Stomach (tissue), 4 donors: ENCODE measurements at regions not wholly inside any gene's neighbourhood (a gene's known extent, or its start where the extent isn't known, plus 50 kb on each side); places are given as distances from the start of the nearest gene placed in this dataset.

Experiments
- EP300 ChIP-seq: sonication (generic); formaldehyde crosslinking; IDR thresholded peaks from one replicate; pipeline ENCODE4 v1.6.1; 2017; ENCODE audit warnings: antibody characterized with exemption
- POLR2A ChIP-seq, 4 donors: fragments of 450-650 bp; IDR thresholded peaks; one replicate each; pipeline ENCODE4 v1.6.1; 2016; ENCODE audit warnings: antibody characterized with exemption in 4 of 4, control low read depth in 2 of 4, mild to moderate bottlenecking in 1 of 4, moderate library complexity in 1 of 4
- POLR2AphosphoS5 ChIP-seq, 3 donors: sonication (generic); formaldehyde crosslinking; IDR thresholded peaks; one replicate each; pipeline ENCODE4 v1.6.1; 2016; ENCODE audit warnings: antibody characterized with exemption in 3 of 3
- TF ChIP-seq, protein P1 (sequence below), 7 experiments: fragments of 450-650 bp in 4 of 7; fragments of 200-600 bp in 3 of 7; sonication (generic) in 3 of 7; IDR thresholded peaks; one replicate each; pipeline ENCODE4 v1.5.1; 2016 to 2019; ENCODE audit warnings: antibody characterized with exemption in 7 of 7, control low read depth in 2 of 7, mild to moderate bottlenecking in 1 of 7

DNA sequence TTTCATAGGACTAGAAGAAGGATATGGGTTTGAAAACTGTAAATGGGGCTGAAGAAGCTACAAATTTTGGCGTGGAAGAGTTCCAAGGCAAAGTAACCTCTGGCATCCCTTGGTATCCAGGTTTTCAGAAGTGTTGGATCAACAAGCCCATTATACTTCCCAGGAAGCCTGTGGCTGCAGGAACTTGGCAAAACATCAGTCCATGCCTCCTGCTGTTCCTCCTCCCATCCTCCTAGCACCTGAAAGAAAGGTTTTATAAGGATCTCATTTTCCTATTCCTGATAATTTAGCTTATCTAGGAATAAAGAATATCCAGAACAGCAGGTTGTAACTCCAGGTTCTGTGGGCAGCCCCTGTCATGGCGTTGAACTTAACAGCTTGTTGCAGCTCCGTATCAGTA is 72.5 kb upstream of the LPAR1 start:
- TF ChIP-seq, protein P1, sequence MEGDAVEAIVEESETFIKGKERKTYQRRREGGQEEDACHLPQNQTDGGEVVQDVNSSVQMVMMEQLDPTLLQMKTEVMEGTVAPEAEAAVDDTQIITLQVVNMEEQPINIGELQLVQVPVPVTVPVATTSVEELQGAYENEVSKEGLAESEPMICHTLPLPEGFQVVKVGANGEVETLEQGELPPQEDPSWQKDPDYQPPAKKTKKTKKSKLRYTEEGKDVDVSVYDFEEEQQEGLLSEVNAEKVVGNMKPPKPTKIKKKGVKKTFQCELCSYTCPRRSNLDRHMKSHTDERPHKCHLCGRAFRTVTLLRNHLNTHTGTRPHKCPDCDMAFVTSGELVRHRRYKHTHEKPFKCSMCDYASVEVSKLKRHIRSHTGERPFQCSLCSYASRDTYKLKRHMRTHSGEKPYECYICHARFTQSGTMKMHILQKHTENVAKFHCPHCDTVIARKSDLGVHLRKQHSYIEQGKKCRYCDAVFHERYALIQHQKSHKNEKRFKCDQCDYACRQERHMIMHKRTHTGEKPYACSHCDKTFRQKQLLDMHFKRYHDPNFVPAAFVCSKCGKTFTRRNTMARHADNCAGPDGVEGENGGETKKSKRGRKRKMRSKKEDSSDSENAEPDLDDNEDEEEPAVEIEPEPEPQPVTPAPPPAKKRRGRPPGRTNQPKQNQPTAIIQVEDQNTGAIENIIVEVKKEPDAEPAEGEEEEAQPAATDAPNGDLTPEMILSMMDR (IDR thresholded peaks at IDR 0.05) = no peak
- TF ChIP-seq POLR2A (IDR thresholded peaks at IDR 0.05) (no peak), POLR2AphosphoS5 (IDR thresholded peaks at IDR 0.05) (no peak), EP300 (no peak)
